Natural killer cell (primary cell): ENCODE measurements at regions not wholly inside any gene's neighbourhood (a gene's known extent, or its start where the extent isn't known, plus 50 kb on each side); places are given as distances from the start of the nearest gene placed in this dataset.

Experiments
- ATAC-seq, 3 donors: fragments of 150-1000 bp in 2 of 3; fragments of 200-7000 bp in 1 of 3; cut with Tn5 transposase; 1 replicate in 1 of 3; 2 replicates in 2 of 3; pipeline ENCODE4 v1.10.0; 2021; ENCODE audit warnings: mild to moderate bottlenecking in 2 of 3, moderate library complexity in 2 of 3
- DNase-seq, 2 donors: peaks; one replicate each; pipeline versions ENCODE4 v3.0.0 to v3.0.0-alpha.2; 2013 to 2021; ENCODE audit warnings: mixed read lengths in 1 of 2
- H3K27ac ChIP-seq: one replicate; pipeline ENCODE4 v1.5.1; 2013; ENCODE audit warnings: mild to moderate bottlenecking, low read length
- H3K27me3 ChIP-seq: one replicate; pipeline ENCODE4 v1.6.1; 2013; ENCODE audit warnings: low read length; ENCODE audit not compliant: control insufficient read depth, insufficient read depth
- H3K36me3 ChIP-seq: one replicate; pipeline ENCODE4 v1.6.1; 2013; ENCODE audit warnings: low read length; ENCODE audit not compliant: control insufficient read depth, insufficient read depth
- H3K4me1 ChIP-seq: one replicate; pipeline ENCODE4 v1.6.1; 2013; ENCODE audit warnings: low read length; ENCODE audit not compliant: control insufficient read depth, insufficient read depth
- H3K4me3 ChIP-seq: one replicate; pipeline ENCODE4 v1.5.1; 2013; ENCODE audit warnings: low read length
- H3K9me3 ChIP-seq: one replicate; pipeline ENCODE4 v1.6.1; 2013; ENCODE audit warnings: low read length; ENCODE audit not compliant: control insufficient read depth, insufficient read depth
- H3K27ac Mint-ChIP-seq, 2 donors: one replicate each; pipeline ENCODE4 v1.8.0; 2022; ENCODE audit warnings: mild to moderate bottlenecking in 2 of 2, mixed read lengths in 2 of 2, moderate library complexity in 1 of 2
- H3K27me3 Mint-ChIP-seq, 2 donors: one replicate each; pipeline ENCODE4 v1.8.0; 2022; ENCODE audit warnings: low read depth in 2 of 2, mixed read lengths in 2 of 2
- H3K36me3 Mint-ChIP-seq: one replicate; pipeline ENCODE4 v1.8.0; 2022; ENCODE audit warnings: mixed read lengths
- H3K4me1 Mint-ChIP-seq, 2 donors: one replicate each; pipeline ENCODE4 v1.8.0; 2022; ENCODE audit warnings: mixed read lengths in 2 of 2
- H3K4me3 Mint-ChIP-seq: one replicate; pipeline ENCODE4 v1.8.0; 2022; ENCODE audit warnings: mild to moderate bottlenecking, moderate library complexity, mixed read lengths
- H3K9me3 Mint-ChIP-seq, 2 donors: one replicate each; pipeline ENCODE4 v1.8.0; 2022; ENCODE audit warnings: mixed read lengths in 2 of 2
- WGBS: methylation state at CpG from one replicate; pipeline ENCODE4 v1.1.7; 2013; ENCODE audit warnings: missing lambda C conversion rate; ENCODE audit not compliant: insufficient coverage; 5-methylcytosine and 5-hydroxymethylcytosine counted together
- intact Hi-C: fragments of 100-400 bp; cut with micrococcal nuclease; formaldehyde crosslinking; loops from one replicate; pipeline ENCODE4 v1.14.2; 2022
- TF ChIP-seq, protein P1 (sequence below): fragments of 200-600 bp; IDR thresholded peaks from one replicate; pipeline ENCODE4 v1.8.0; 2022; ENCODE audit warnings: antibody characterized with exemption

DNA sequence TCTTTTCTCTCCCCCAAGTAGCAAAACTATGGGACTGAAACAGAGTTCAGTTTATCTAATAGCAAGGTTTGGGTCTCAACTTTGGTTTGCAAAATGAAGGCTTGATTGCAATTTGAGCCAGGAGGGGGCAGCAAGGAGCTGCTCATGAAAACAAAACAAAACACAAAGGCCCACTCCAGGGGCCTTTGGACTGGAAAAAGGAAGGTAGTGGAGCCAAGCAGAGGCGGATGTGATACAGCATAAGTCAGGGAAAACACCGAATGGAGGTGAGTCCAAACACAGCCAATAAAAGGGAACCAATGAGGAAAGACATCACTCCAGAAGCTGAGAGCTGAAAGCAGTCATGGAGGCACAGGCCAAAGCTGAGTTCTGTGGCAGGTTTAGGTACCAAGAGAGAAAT is 799.7 kb upstream of the ACVR2A start:
- H3K4me1 ChIP-seq, result no peaks in the 10 kb centered on the region
- H3K9me3 ChIP-seq, result no peaks in the 10 kb centered on the region
- peaks cover 0 to 5% of the 10 kb centered on the region in 2 donors for H3K4me1 Mint-ChIP-seq
- H3K36me3 ChIP-seq, result no peaks in the 10 kb centered on the region
- no peak overlapping the region for H3K4me3 ChIP-seq
- H3K27ac Mint-ChIP-seq, result no peak overlapping the region
- H3K27ac ChIP-seq, result no peak overlapping the region
- no peaks in the 10 kb centered on the region for H3K36me3 Mint-ChIP-seq
- H3K4me3 Mint-ChIP-seq, result no peak overlapping the region
- ATAC-seq (no peak), DNase-seq (peak in 1 of 2 donors; percentile 55)
- TF ChIP-seq, protein P1, sequence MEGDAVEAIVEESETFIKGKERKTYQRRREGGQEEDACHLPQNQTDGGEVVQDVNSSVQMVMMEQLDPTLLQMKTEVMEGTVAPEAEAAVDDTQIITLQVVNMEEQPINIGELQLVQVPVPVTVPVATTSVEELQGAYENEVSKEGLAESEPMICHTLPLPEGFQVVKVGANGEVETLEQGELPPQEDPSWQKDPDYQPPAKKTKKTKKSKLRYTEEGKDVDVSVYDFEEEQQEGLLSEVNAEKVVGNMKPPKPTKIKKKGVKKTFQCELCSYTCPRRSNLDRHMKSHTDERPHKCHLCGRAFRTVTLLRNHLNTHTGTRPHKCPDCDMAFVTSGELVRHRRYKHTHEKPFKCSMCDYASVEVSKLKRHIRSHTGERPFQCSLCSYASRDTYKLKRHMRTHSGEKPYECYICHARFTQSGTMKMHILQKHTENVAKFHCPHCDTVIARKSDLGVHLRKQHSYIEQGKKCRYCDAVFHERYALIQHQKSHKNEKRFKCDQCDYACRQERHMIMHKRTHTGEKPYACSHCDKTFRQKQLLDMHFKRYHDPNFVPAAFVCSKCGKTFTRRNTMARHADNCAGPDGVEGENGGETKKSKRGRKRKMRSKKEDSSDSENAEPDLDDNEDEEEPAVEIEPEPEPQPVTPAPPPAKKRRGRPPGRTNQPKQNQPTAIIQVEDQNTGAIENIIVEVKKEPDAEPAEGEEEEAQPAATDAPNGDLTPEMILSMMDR, result peak; percentile 59
- H3K27me3 Mint-ChIP-seq, result peaks cover 3 to 26% of the 10 kb centered on the region in 2 donors
- no peaks in the 10 kb centered on the region for H3K9me3 Mint-ChIP-seq
- no peaks in the 10 kb centered on the region for H3K27me3 ChIP-seq
- 32% methylated on average over 2 of the region's 2 CpGs for WGBS
- intact Hi-C loops, result loop anchor here (1.0 kb wide), 1 partner anchor 866 kb away; no protein-coding TSS in a partner anchor

DNA sequence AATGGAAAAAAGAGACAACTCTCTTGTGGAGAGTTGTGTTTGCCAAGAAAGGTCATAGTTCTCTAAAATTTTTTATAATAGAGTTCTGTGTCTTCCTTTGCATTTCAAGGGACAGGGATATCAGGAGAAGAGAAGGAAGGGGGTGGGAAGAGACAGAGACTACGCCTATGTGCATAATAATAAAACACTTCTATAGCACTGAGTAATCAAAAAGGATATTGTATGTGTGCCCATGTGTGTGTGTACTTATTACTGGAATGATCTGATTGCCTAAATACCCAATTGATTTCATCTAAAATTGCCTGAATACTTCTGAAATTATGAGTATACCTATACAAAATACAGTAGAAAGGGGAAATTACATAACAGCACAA is 803.7 kb upstream of the ACVR2A start:
- H3K27me3 ChIP-seq, result no peaks in the 10 kb centered on the region
- Mint-ChIP-seq H3K36me3 (no peaks in the 10 kb centered on the region), H3K9me3 (peaks cover 0 to 2% of the 10 kb centered on the region in 2 donors), H3K4me3 (no peak overlapping the region), H3K27me3 (peaks cover 3 to 19% of the 10 kb centered on the region in 2 donors), H3K4me1 (peaks cover 0 to 5% of the 10 kb centered on the region in 2 donors), H3K27ac (no peak overlapping the region)
- TF ChIP-seq, protein P1, result no peak
- H3K36me3 ChIP-seq, result no peaks in the 10 kb centered on the region
- H3K9me3 ChIP-seq, result no peaks in the 10 kb centered on the region
- intact Hi-C loops, result no loop called here
- H3K27ac ChIP-seq, result no peak overlapping the region
- no peak for ATAC-seq
- H3K4me1 ChIP-seq, result no peaks in the 10 kb centered on the region
- H3K4me3 ChIP-seq, result no peak overlapping the region
- DNase-seq, result no peak
- no CpG with 5 or more reads among the region's 1 CpG for WGBS

DNA sequence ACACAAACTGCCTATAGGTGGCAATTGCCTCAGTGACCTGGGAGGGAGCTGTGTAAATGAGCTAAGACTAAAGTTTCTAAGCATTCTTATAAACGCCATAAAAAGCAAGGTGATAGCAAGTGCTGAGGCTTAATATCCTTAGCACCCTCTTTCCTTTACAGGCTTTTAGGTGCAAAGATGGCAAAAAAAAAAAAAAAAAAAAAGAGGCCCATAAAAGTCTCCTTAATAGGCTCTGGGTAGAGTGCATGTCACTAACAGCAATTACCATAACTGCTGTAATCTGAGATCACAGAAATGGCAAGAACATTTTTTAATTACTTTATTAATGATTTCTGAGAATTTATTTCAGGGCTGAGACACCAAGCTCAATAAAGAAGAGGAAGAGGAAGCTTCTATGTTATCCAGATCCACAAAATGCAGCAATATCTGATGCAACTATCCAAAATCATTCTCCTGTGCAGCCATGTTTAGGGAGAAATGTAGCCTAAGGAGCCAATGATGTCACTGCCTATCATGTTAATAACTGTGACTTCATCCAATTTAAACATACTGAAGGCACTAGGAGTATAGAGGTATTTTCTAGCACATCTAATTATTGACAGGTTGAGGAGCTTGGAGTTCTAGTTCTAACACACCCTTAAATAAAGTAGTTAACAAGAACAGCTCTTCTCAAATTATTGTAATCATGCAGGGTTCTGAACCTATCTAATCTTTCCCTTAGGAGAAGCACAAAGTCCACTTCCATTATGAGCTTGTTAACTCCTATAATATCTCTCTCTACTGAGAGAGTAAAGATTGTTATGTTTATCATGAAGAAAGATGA is 804.3 kb upstream of the ACVR2A start:
- no peaks in the 10 kb centered on the region for H3K9me3 ChIP-seq
- H3K27ac Mint-ChIP-seq, result no peak overlapping the region
- DNase-seq (no peak), ATAC-seq (no peak)
- no peak overlapping the region for H3K27ac ChIP-seq
- no peaks in the 10 kb centered on the region for H3K4me1 ChIP-seq
- WGBS, result 78% methylated on average over 1 of the region's 1 CpG
- peaks cover 0 to 2% of the 10 kb centered on the region in 2 donors for H3K9me3 Mint-ChIP-seq
- H3K27me3 Mint-ChIP-seq, result peaks cover 3 to 19% of the 10 kb centered on the region in 2 donors
- H3K36me3 Mint-ChIP-seq, result no peaks in the 10 kb centered on the region
- H3K27me3 ChIP-seq, result no peaks in the 10 kb centered on the region
- H3K4me3 Mint-ChIP-seq, result no peak overlapping the region
- H3K4me1 Mint-ChIP-seq, result peaks cover 0 to 5% of the 10 kb centered on the region in 2 donors
- intact Hi-C loops, result no loop called here
- no peaks in the 10 kb centered on the region for H3K36me3 ChIP-seq
- H3K4me3 ChIP-seq, result no peak overlapping the region
- TF ChIP-seq, protein P1, result no peak
